K562 (cell line): ENCODE measurements at regions not wholly inside any gene's neighbourhood (a gene's known extent, or its start where the extent isn't known, plus 50 kb on each side); places are given as distances from the start of the nearest gene placed in this dataset.

Experiments used
- ATAC-seq: fragments of 200-7000 bp; cut with Tn5 transposase; 3 replicates; pipeline ENCODE4 v1.9.1; 2020; ENCODE audit warnings: moderate library complexity
- BruUV-seq: library from RNA; stranded (reverse); fragments of 400-500 nt; replicated peaks from 2 replicates; lab custom pipeline; 2021; lab: Mats Ljungman, UMichigan
- CTCF ChIA-PET: fragments of 300-600 bp; formaldehyde crosslinking; extraction: SDS; loops from one replicate; lab custom pipeline; 2021; ENCODE audit warnings: low intra/inter-chr PET ratio; lab: Yijun Ruan, JAX
- POLR2A ChIA-PET: fragments of 300-600, 350-650 bp; sonication (Branson Sonifier 250); formaldehyde crosslinking; extraction: SDS; loops from one replicate; lab custom pipeline; 2021; ENCODE audit warnings: antibody characterized with exemption, inconsistent platforms; lab: Yijun Ruan, JAX
- DNase-seq, 4 experiments: peaks; one replicate each; pipeline versions ENCODE4 v3.0.0 to v3.0.0-alpha.2; 2011 to 2018; ENCODE audit warnings: low spot score in 3 of 4, mixed read lengths in 3 of 4; ENCODE audit errors: extremely low read depth in 1 of 4
- FAIRE-seq: peaks from 2 replicates; lab custom pipeline; 2011; peaks lifted over from hg19 to GRCh38; lab: Jason Lieb, UNC
- H2AFZ ChIP-seq: 2 replicates; pipeline ENCODE4 v1.6.0; 2011; ENCODE audit warnings: low read depth, low read length, control low read depth, inconsistent platforms
- H3K27ac ChIP-seq: fragments of 200-600 bp; 3 replicates; pipeline ENCODE4 v1.8.0; 2011; ENCODE audit warnings: low read depth, mild to moderate bottlenecking, control low read depth, inconsistent platforms, low read length, moderate library complexity, mixed read lengths; ENCODE audit errors: extremely low read depth
- H3K27me3 ChIP-seq, 2 experiments: fragments of 300-600 bp in 1 of 2; 2 replicates in 1 of 2; 3 replicates in 1 of 2; pipeline versions ENCODE4 v1.6.0 to v1.8.0; 2011; ENCODE audit warnings: inconsistent platforms in 2 of 2, low read length in 2 of 2, mild to moderate bottlenecking in 1 of 2, mixed read lengths in 1 of 2, moderate library complexity in 1 of 2; ENCODE audit not compliant: control insufficient read depth in 2 of 2, insufficient read depth in 2 of 2
- H3K36me3 ChIP-seq: fragments of 300-600 bp; 3 replicates; pipeline ENCODE4 v1.8.0; 2011; ENCODE audit warnings: mild to moderate bottlenecking, low read length, inconsistent platforms; ENCODE audit not compliant: control insufficient read depth, insufficient read depth
- H3K4me1 ChIP-seq, 2 experiments: fragments of 200-600 bp in 1 of 2; replicated peaks in 1 of 2; 2 replicates in 1 of 2; 3 replicates in 1 of 2; pipeline versions ENCODE4 v1.5.1 to v1.8.0; 2011; ENCODE audit warnings: inconsistent platforms in 2 of 2, low read length in 2 of 2, mild to moderate bottlenecking in 1 of 2, mixed read lengths in 1 of 2, moderate library complexity in 1 of 2; ENCODE audit not compliant: control insufficient read depth in 2 of 2, insufficient read depth in 2 of 2
- H3K4me2 ChIP-seq: 2 replicates; pipeline ENCODE4 v1.6.1; 2011; ENCODE audit warnings: low read length, control low read depth, inconsistent platforms, mixed read lengths; ENCODE audit not compliant: insufficient read depth
- H3K4me3 ChIP-seq: fragments of 200-600 bp; sonication (generic), shearing (Covaris generic); 2 replicates; pipeline ENCODE4 v1.5.1; 2016; ENCODE audit warnings: control low read depth, inconsistent platforms
- H3K79me2 ChIP-seq: fragments of 200-600 bp; 3 replicates; pipeline ENCODE4 v1.8.0; 2011; ENCODE audit warnings: low read length, inconsistent platforms; ENCODE audit not compliant: control insufficient read depth, insufficient read depth
- H3K9ac ChIP-seq, 2 experiments: 2 replicates each; pipeline versions ENCODE4 v1.6.0 to v1.6.1; 2011; ENCODE audit warnings: low read depth in 2 of 2, low read length in 2 of 2, control low read depth in 1 of 2, inconsistent platforms in 1 of 2, mild to moderate bottlenecking in 1 of 2, mixed read lengths in 1 of 2; ENCODE audit not compliant: insufficient read depth in 1 of 2
- H3K9me1 ChIP-seq: one replicate; pipeline ENCODE4 v1.6.0; 2011; ENCODE audit warnings: inconsistent platforms, mild to moderate bottlenecking, low read length, moderate library complexity; ENCODE audit not compliant: control insufficient read depth, insufficient read depth
- H3K9me3 ChIP-seq: replicated peaks from 2 replicates; pipeline ENCODE4 v1.5.1; 2011; ENCODE audit warnings: low read depth, low read length, inconsistent platforms; ENCODE audit not compliant: control insufficient read depth, insufficient read depth
- H4K20me1 ChIP-seq: replicated peaks from 2 replicates; pipeline ENCODE4 v1.6.1; 2011; ENCODE audit warnings: low read length, inconsistent platforms, mixed read lengths; ENCODE audit not compliant: control insufficient read depth, insufficient read depth
- BCL6 ChIP-seq: fragments of 250-450 bp; sonication (Bioruptor Pico); IDR thresholded peaks from 2 replicates; pipeline ENCODE4 v1.4.0; 2020
- BRF1 ChIP-seq: IDR thresholded peaks from 3 replicates; pipeline ENCODE4 v1.6.1; 2011; ENCODE audit warnings: borderline replicate concordance, mild to moderate bottlenecking; ENCODE audit not compliant: insufficient read length; ENCODE audit errors: extremely low read depth
- FOXA3 ChIP-seq, 2 experiments: fragments of 450-650 bp in 1 of 2; sonication (generic) in 1 of 2; formaldehyde crosslinking; IDR thresholded peaks in 1 of 2; conservative IDR thresholded peaks in 1 of 2; 2 replicates each; pipeline versions ENCODE4 v1.4.0 to v1.8.0; 2020 to 2022; ENCODE audit warnings: mild to moderate bottlenecking in 2 of 2, missing genetic modification reagents in 1 of 2
- HNRNPLL ChIP-seq: fragments of 200-400 bp; formaldehyde crosslinking; IDR thresholded peaks from 2 replicates; pipeline ENCODE4 v1.6.1; 2017; ENCODE audit warnings: low read length, low read depth, mild to moderate bottlenecking; ENCODE audit not compliant: poor library complexity, severe bottlenecking
- TAF9B ChIP-seq: fragments of 450-650 bp; IDR thresholded peaks from 2 replicates; pipeline ENCODE4 v1.6.1; 2018; ENCODE audit warnings: mild to moderate bottlenecking; ENCODE audit not compliant: partially characterized antibody
- USF1 ChIP-seq: sonication (generic); formaldehyde crosslinking; IDR thresholded peaks from 2 replicates; pipeline ENCODE4 v1.9.0; 2022; ENCODE audit warnings: mild to moderate bottlenecking, missing genetic modification reagents
- ZNF280B ChIP-seq: fragments of 250-450 bp; sonication (Bioruptor Pico); IDR thresholded peaks from 2 replicates; pipeline ENCODE4 v1.5.1; 2021; ENCODE audit warnings: mild to moderate bottlenecking
- WGBS: fragments of 100-300 bp; shearing (Covaris generic); methylation state at CpG from one replicate; pipeline ENCODE4 v1.1.6; 2016; ENCODE audit warnings: low coverage, mixed read lengths; ENCODE audit not compliant: insufficient coverage; ENCODE audit errors: missing lambda C conversion rate; 5-methylcytosine and 5-hydroxymethylcytosine counted together
- in situ Hi-C: fragments of 300-500 bp; cut with MboI; formaldehyde crosslinking; loops from 4 replicates; pipeline ENCODE4 v1.15.0; 2018; ENCODE audit warnings: inconsistent platforms, mixed read lengths
- intact Hi-C: fragments of 100-400 bp; cut with micrococcal nuclease; formaldehyde crosslinking; loops from 2 replicates; pipeline ENCODE4 v1.14.2; 2022

DNA sequence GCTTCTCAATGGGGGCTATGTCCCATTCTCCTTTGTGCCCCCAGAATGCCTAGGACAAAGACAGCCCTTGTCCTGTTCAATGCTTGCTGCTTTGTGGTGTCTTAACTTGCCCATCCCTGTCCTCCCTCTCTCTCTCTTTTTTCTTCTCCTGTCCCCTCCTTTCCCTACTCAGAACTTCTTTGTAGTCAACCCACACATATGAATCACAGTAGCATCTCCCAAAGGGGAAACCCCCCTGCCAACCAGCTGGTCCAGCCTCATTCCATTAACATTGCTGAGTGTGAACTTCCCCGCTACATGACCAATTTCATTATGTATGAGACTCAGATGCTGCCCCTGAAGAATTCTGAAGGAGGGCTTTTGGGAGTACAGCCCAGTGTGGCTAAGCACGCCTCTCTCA, 408.3 kb downstream of the ENC1 start:
- H3K9ac ChIP-seq, result no peak overlapping the region
- H3K79me2 ChIP-seq, result no peaks in the 10 kb centered on the region
- DNase-seq, result no peak
- no peak overlapping the region for H3K27ac ChIP-seq
- POLR2A ChIA-PET, result no interaction called here
- H3K9me1 ChIP-seq, result no peaks in the 10 kb centered on the region
- 0% methylated on average over 2 of the region's 2 CpGs for WGBS
- CTCF ChIA-PET, result no interaction called here
- in situ Hi-C loops (no loop called here), intact Hi-C loops (no loop called here)
- BruUV-seq, result no TSS peak
- H3K4me2 ChIP-seq, result no peak overlapping the region
- TF ChIP-seq ZNF280B (CRISPR knock-in tag), result no peak
- TF ChIP-seq BCL6 (CRISPR knock-in tag), result no peak
- no peak for TF ChIP-seq TAF9B
- TF ChIP-seq FOXA3 (CRISPR knock-in tag; conservative IDR thresholded peaks at IDR 0.05 in 1 of 2, IDR thresholded peaks at IDR 0.05 in 1 of 2), result no peak
- no peak for TF ChIP-seq USF1 (CRISPR knock-in tag)
- no peak for TF ChIP-seq BRF1
- no peak for TF ChIP-seq HNRNPLL
- TF ChIP-seq, all 486 proteins: peak for 0
- Histone ChIP-seq H3K27me3 (peaks cover 0 to 2% of the 10 kb centered on the region in 2 experiments; a peak in 1 of 5 replicates), H3K36me3 (no peaks in the 10 kb centered on the region), H4K20me1 (no peaks in the 10 kb centered on the region), H2AFZ (no peak overlapping the region), H3K9me3 (no peaks in the 10 kb centered on the region), H3K4me3 (no peak overlapping the region), H3K4me1 (no peaks in the 10 kb centered on the region)
- ATAC-seq, result no peak
- FAIRE-seq, result no peak
